ENCODE measurements at regions not wholly inside any gene's neighbourhood (a gene's known extent, or its start where the extent isn't known, plus 50 kb on each side); places are given as distances from the start of the nearest gene placed in this dataset.

DNA sequence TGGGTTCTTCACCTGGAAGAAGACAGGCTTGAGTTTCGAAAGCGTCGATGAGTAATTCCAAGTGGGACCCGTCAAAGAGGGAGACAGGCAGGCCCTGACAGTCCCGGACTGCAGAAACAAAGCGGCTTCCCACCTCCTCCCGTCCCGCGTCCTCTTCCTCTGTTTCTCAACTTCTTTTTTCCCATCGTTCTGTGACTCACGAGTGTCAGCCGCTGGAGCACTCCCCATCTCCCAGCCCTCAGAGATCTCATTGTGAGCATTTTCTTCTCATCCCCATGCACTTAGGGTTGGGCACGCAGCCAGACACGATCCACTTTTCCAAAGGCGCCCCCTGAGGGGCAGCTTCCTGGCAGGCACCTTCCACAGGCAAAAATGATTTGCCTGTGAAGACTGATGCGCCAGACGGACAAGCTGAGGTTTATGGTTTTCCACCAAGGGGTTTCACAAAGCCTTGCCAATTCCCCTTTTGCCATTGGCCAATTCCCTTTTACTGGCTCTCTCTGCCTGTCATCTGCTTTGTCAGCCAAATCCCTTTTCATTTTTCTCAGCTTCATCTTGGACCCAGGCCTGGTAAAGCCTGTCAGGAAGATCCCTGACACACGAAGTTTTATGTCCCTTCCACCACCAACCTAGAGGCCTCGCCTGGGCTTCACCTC, 86.5 kb upstream of the ANKRD55 start:
- TF ChIP-seq, protein P1, sequence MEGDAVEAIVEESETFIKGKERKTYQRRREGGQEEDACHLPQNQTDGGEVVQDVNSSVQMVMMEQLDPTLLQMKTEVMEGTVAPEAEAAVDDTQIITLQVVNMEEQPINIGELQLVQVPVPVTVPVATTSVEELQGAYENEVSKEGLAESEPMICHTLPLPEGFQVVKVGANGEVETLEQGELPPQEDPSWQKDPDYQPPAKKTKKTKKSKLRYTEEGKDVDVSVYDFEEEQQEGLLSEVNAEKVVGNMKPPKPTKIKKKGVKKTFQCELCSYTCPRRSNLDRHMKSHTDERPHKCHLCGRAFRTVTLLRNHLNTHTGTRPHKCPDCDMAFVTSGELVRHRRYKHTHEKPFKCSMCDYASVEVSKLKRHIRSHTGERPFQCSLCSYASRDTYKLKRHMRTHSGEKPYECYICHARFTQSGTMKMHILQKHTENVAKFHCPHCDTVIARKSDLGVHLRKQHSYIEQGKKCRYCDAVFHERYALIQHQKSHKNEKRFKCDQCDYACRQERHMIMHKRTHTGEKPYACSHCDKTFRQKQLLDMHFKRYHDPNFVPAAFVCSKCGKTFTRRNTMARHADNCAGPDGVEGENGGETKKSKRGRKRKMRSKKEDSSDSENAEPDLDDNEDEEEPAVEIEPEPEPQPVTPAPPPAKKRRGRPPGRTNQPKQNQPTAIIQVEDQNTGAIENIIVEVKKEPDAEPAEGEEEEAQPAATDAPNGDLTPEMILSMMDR (IDR thresholded peaks at IDR 0.05), result no peak
- TF ChIP-seq POLR2A (IDR thresholded peaks at IDR 0.05; ENCODE audit: low read depth) (no peak), EP300 (IDR thresholded peaks at IDR 0.05) (no peak)
